Psoas muscle (tissue), 7 donors: ENCODE measurements at regions not wholly inside any gene's neighbourhood (a gene's known extent, or its start where the extent isn't known, plus 50 kb on each side); places are given as distances from the start of the nearest gene placed in this dataset.

Experiments used
- ATAC-seq, 4 donors: fragments of 200-7000 bp; cut with Tn5 transposase; one replicate each; pipeline ENCODE4 v1.9.1; 2020; ENCODE audit warnings: moderate library complexity in 3 of 4, mild to moderate bottlenecking in 2 of 4
- DNase-seq, 2 donors: peaks; one replicate each; pipeline ENCODE4 v3.0.0-alpha.2; 2020
- H3K27ac ChIP-seq: fragments of 200-600 bp; one replicate; pipeline ENCODE4 v1.8.0; 2022
- H3K27me3 ChIP-seq, 3 donors: fragments of 200-600 bp in 1 of 3; one replicate each; pipeline versions ENCODE4 v1.6.1 to v1.8.0; 2013 to 2022; ENCODE audit warnings: low read length in 2 of 3, mild to moderate bottlenecking in 2 of 3, moderate library complexity in 1 of 3; ENCODE audit not compliant: insufficient read depth in 3 of 3
- H3K36me3 ChIP-seq, 2 donors: fragments of 200-600 bp in 1 of 2; one replicate each; pipeline versions ENCODE4 v1.6.1 to v1.8.0; 2013 to 2022; ENCODE audit warnings: low read depth in 1 of 2, mild to moderate bottlenecking in 1 of 2, moderate library complexity in 1 of 2; ENCODE audit not compliant: insufficient read depth in 1 of 2
- H3K4me1 ChIP-seq: fragments of 200-600 bp; one replicate; pipeline ENCODE4 v1.8.0; 2022
- H3K4me3 ChIP-seq: fragments of 200-600 bp; one replicate; pipeline ENCODE4 v1.8.0; 2022; ENCODE audit warnings: mild to moderate bottlenecking
- H3K9me3 ChIP-seq: fragments of 200-600 bp; one replicate; pipeline ENCODE4 v1.8.0; 2022
- CTCF ChIP-seq: fragments of 200-600 bp; IDR thresholded peaks from one replicate; pipeline ENCODE4 v1.8.0; 2022; ENCODE audit warnings: antibody characterized with exemption
- WGBS, 3 donors: extraction: QIAGEN DNeasy Blood & Tissue Kit; methylation state at CpG; one replicate each; pipeline versions ENCODE4 v1.1.6 to v1.1.7; 2013; 5-methylcytosine and 5-hydroxymethylcytosine counted together
- intact Hi-C, 2 donors: fragments of 100-400 bp; cut with DNase I; formaldehyde crosslinking; loops; one replicate each; pipeline versions ENCODE4 v1.11.0 to v1.14.2; 2022
- donor health status: healthy with polysubstance abuse.
- donor health status: DM: no; HTN: no; CAD: no; lungs with moderate emphysema.
- donor health status: Bipolar disorder and iron deficiency.
- donor health status: healthy.
- donor health status: DM: yes; HTN: yes; CAD: no.
- donor health status: DM: no; HTN: no; CAD: no.
- donor health status: DM: yes; HTN: yes; CAD: no.

GRCh38 chr4:147207911-147208310, 262.2 kb upstream of the TTC29 start:
- no peaks in the 10 kb centered on the region for H3K36me3 ChIP-seq
- WGBS, 3 donors: 82 to 93% (median 84%) methylated on average over 1 of the region's 1 CpG
- no peak overlapping the region for H3K4me3 ChIP-seq
- no peaks in the 10 kb centered on the region for H3K27me3 ChIP-seq
- ATAC-seq (no peak), DNase-seq (no peak)
- no peak for TF ChIP-seq CTCF
- no peaks in the 10 kb centered on the region for H3K9me3 ChIP-seq
- no peaks in the 10 kb centered on the region for H3K4me1 ChIP-seq
- intact Hi-C loops: no loop called here
- H3K27ac ChIP-seq: no peak overlapping the region

GRCh38 chr4:147217655-147218054, 263.2 kb upstream of the EDNRA start:
- Histone ChIP-seq H3K4me3 (no peak overlapping the region), H3K27ac (no peak overlapping the region), H3K27me3 (no peaks in the 10 kb centered on the region), H3K9me3 (no peaks in the 10 kb centered on the region), H3K4me1 (no peaks in the 10 kb centered on the region), H3K36me3 (no peaks in the 10 kb centered on the region)
- ATAC-seq (no peak), DNase-seq (no peak)
- TF ChIP-seq CTCF: no peak
- intact Hi-C loops: no loop called here

- 50 to 79% (median 57%) methylated on average over 2 of the region's 2 CpGs for WGBS, 3 donors
- DNase-seq: no peak
- ATAC-seq: no peak
- Histone ChIP-seq H3K27me3 (no peaks in the 10 kb centered on the region), H3K9me3 (no peaks in the 10 kb centered on the region), H3K27ac (no peak overlapping the region), H3K36me3 (no peaks in the 10 kb centered on the region), H3K4me3 (no peak overlapping the region), H3K4me1 (no peaks in the 10 kb centered on the region)
- no peak for TF ChIP-seq CTCF
- intact Hi-C loops: no loop called here
These were observed 261.8 kb upstream of the EDNRA start for GRCh38 chr4:147219145-147219544.

GRCh38 chr4:147220833-147221232, 260.1 kb upstream of the EDNRA start:
- no peak for TF ChIP-seq CTCF
- WGBS, 3 donors: 64 to 89% (median 75%) methylated on average over 1 of the region's 1 CpG
- H3K4me1 ChIP-seq: no peaks in the 10 kb centered on the region
- no peaks in the 10 kb centered on the region for H3K36me3 ChIP-seq
- H3K27me3 ChIP-seq: no peaks in the 10 kb centered on the region
- no peak overlapping the region for H3K4me3 ChIP-seq
- DNase-seq (no peak), ATAC-seq (no peak)
- intact Hi-C loops: no loop called here
- no peak overlapping the region for H3K27ac ChIP-seq
- H3K9me3 ChIP-seq: no peaks in the 10 kb centered on the region

GRCh38 chr4:147222906-147223305, 258.0 kb upstream of the EDNRA start:
- intact Hi-C loops: no loop called here
- no peaks in the 10 kb centered on the region for H3K4me1 ChIP-seq
- DNase-seq: no peak
- 54 to 65% (median 57%) methylated on average over 4 of the region's 4 CpGs for WGBS, 3 donors
- no peaks in the 10 kb centered on the region for H3K9me3 ChIP-seq
- TF ChIP-seq CTCF: no peak
- H3K36me3 ChIP-seq: no peaks in the 10 kb centered on the region
- no peaks in the 10 kb centered on the region for H3K27me3 ChIP-seq
- ATAC-seq: no peak
- no peak overlapping the region for H3K4me3 ChIP-seq
- no peak overlapping the region for H3K27ac ChIP-seq
